HFFc6 (cell line): ENCODE measurements at regions not wholly inside any gene's neighbourhood (a gene's known extent, or its start where the extent isn't known, plus 50 kb on each side); places are given as distances from the start of the nearest gene placed in this dataset.

Source experiments
- DNase-seq: peaks from one replicate; pipeline ENCODE4 v3.0.0-alpha.2; 2018
- H3K27ac Mint-ChIP-seq: 2 replicates; pipeline ENCODE4 v1.8.0; 2020; ENCODE audit warnings: mild to moderate bottlenecking, mixed read lengths
- H3K27me3 Mint-ChIP-seq: 2 replicates; pipeline ENCODE4 v1.8.0; 2021; ENCODE audit warnings: mild to moderate bottlenecking, moderate library complexity, mixed read lengths; ENCODE audit not compliant: insufficient read depth
- H3K36me3 Mint-ChIP-seq: 2 replicates; pipeline ENCODE4 v1.8.0; 2021; ENCODE audit warnings: low read depth, mixed read lengths
- H3K4me1 Mint-ChIP-seq: 2 replicates; pipeline ENCODE4 v1.8.0; 2020; ENCODE audit warnings: low read depth, mixed read lengths
- H3K4me3 Mint-ChIP-seq: 2 replicates; pipeline ENCODE4 v1.8.0; 2020; ENCODE audit warnings: mild to moderate bottlenecking, moderate library complexity, mixed read lengths
- H3K9me3 Mint-ChIP-seq: 2 replicates; pipeline ENCODE4 v1.8.0; 2020; ENCODE audit warnings: mild to moderate bottlenecking, mixed read lengths
- CTCF ChIP-seq: fragments of 200-600 bp; sonication (generic); IDR thresholded peaks from 2 replicates; pipeline ENCODE4 v1.5.0; 2021; ENCODE audit warnings: antibody characterized with exemption, mild to moderate bottlenecking

- no peak overlapping the region for H3K27ac Mint-ChIP-seq
- no peaks in the 10 kb centered on the region for H3K4me1 Mint-ChIP-seq
- no peak for TF ChIP-seq CTCF
- no peaks in the 10 kb centered on the region for H3K36me3 Mint-ChIP-seq
- DNase-seq, result no peak
- H3K4me3 Mint-ChIP-seq, result no peak overlapping the region
- peaks cover 45% of the 10 kb centered on the region for H3K27me3 Mint-ChIP-seq
- peaks cover 4% of the 10 kb centered on the region; the same call in 1 of the 2 replicates for H3K9me3 Mint-ChIP-seq
These were observed 85.2 kb upstream of the WNT4 start for GRCh38 chr1:22228074-22228473.

- Mint-ChIP-seq H3K27me3 (peaks cover 43% of the 10 kb centered on the region), H3K9me3 (peaks cover 4% of the 10 kb centered on the region; the same call in 1 of the 2 replicates), H3K36me3 (no peaks in the 10 kb centered on the region), H3K4me3 (no peak overlapping the region), H3K4me1 (no peaks in the 10 kb centered on the region), H3K27ac (no peak overlapping the region)
- TF ChIP-seq CTCF, result no peak
- no peak for DNase-seq
These were observed 85.6 kb upstream of the WNT4 start for GRCh38 chr1:22228505-22228911.

GRCh38 chr1:22229379-22229778, 86.5 kb upstream of the WNT4 start:
- TF ChIP-seq CTCF, result no peak
- Mint-ChIP-seq H3K27ac (no peak overlapping the region), H3K4me3 (no peak overlapping the region), H3K4me1 (no peaks in the 10 kb centered on the region), H3K27me3 (peaks cover 41% of the 10 kb centered on the region), H3K9me3 (peaks cover 4% of the 10 kb centered on the region; the same call in 1 of the 2 replicates), H3K36me3 (no peaks in the 10 kb centered on the region)
- DNase-seq, result no peak

GRCh38 chr1:22231068-22231593, 88.2 kb upstream of the WNT4 start:
- Mint-ChIP-seq H3K4me3 (no peak overlapping the region), H3K9me3 (no peaks in the 10 kb centered on the region), H3K4me1 (no peaks in the 10 kb centered on the region), H3K36me3 (no peaks in the 10 kb centered on the region), H3K27me3 (peaks cover 43% of the 10 kb centered on the region), H3K27ac (no peak overlapping the region)
- TF ChIP-seq CTCF, result no peak
- DNase-seq, result no peak

- H3K4me1 Mint-ChIP-seq, result no peaks in the 10 kb centered on the region
- H3K27ac Mint-ChIP-seq, result no peak overlapping the region
- no peak overlapping the region for H3K4me3 Mint-ChIP-seq
- H3K27me3 Mint-ChIP-seq, result peaks cover 43% of the 10 kb centered on the region
- no peaks in the 10 kb centered on the region for H3K36me3 Mint-ChIP-seq
- no peaks in the 10 kb centered on the region for H3K9me3 Mint-ChIP-seq
- TF ChIP-seq CTCF, result no peak; the same call in 1 of the 2 replicates
- no peak for DNase-seq
These were observed 89.2 kb upstream of the WNT4 start for GRCh38 chr1:22231995-22232690.
